Keratinocyte (primary cell): ENCODE measurements at regions not wholly inside any gene's neighbourhood (a gene's known extent, or its start where the extent isn't known, plus 50 kb on each side); places are given as distances from the start of the nearest gene placed in this dataset.

ENCODE experiments used
- DNase-seq: peaks from one replicate; pipeline ENCODE4 v3.0.0-alpha.2; 2011; ENCODE audit warnings: low read depth, missing footprints, low spot score
- FAIRE-seq: peaks from 2 replicates; lab custom pipeline; 2011; peaks lifted over from hg19 to GRCh38; lab: Jason Lieb, UNC
- H2AFZ ChIP-seq: 2 replicates; pipeline ENCODE4 v1.6.0; 2012; ENCODE audit warnings: low read length, control low read depth, inconsistent platforms; ENCODE audit not compliant: control insufficient read depth
- H3K27ac ChIP-seq: 2 replicates; pipeline ENCODE4 v1.5.1; 2011; ENCODE audit warnings: low read length; ENCODE audit not compliant: control insufficient read depth, insufficient read depth
- H3K27me3 ChIP-seq: 3 replicates; pipeline ENCODE4 v1.6.0; 2011; ENCODE audit warnings: low read length; ENCODE audit not compliant: control insufficient read depth, insufficient read depth; ENCODE audit errors: extremely low read depth
- H3K36me3 ChIP-seq, 2 experiments: 2 replicates in 1 of 2; 3 replicates in 1 of 2; pipeline ENCODE4 v1.5.1; 2011; ENCODE audit warnings: low read length in 2 of 2, mild to moderate bottlenecking in 1 of 2; ENCODE audit not compliant: control insufficient read depth in 2 of 2, insufficient read depth in 2 of 2; ENCODE audit errors: extremely low read depth in 1 of 2
- H3K4me1 ChIP-seq: 3 replicates; pipeline ENCODE4 v1.5.1; 2011; ENCODE audit warnings: low read length; ENCODE audit not compliant: control insufficient read depth, insufficient read depth; ENCODE audit errors: extremely low read depth
- H3K4me2 ChIP-seq: 3 replicates; pipeline ENCODE4 v1.6.0; 2011; ENCODE audit warnings: low read depth, low read length; ENCODE audit not compliant: control insufficient read depth, insufficient read depth; ENCODE audit errors: extremely low read depth
- H3K4me3 ChIP-seq, 3 experiments: fragments of 200-600 bp in 1 of 3; sonication (generic) in 1 of 3; 2 replicates in 2 of 3; 3 replicates in 1 of 3; pipeline ENCODE4 v1.5.1; 2011 to 2016; ENCODE audit warnings: low read length in 3 of 3, mild to moderate bottlenecking in 3 of 3, control low read depth in 2 of 3, inconsistent platforms in 1 of 3, low read depth in 1 of 3, mixed read lengths in 1 of 3, mixed run types in 1 of 3, moderate library complexity in 1 of 3; ENCODE audit not compliant: control insufficient read depth in 2 of 3, insufficient read depth in 2 of 3; ENCODE audit errors: extremely low read depth in 1 of 3
- H3K79me2 ChIP-seq: 2 replicates; pipeline ENCODE4 v1.6.0; 2012; ENCODE audit warnings: low read length; ENCODE audit not compliant: control insufficient read depth, insufficient read depth
- H3K9ac ChIP-seq: 3 replicates; pipeline ENCODE4 v1.6.0; 2011; ENCODE audit warnings: low read length; ENCODE audit not compliant: control insufficient read depth, insufficient read depth; ENCODE audit errors: extremely low read depth
- H3K9me1 ChIP-seq: 3 replicates; pipeline ENCODE4 v1.6.0; 2011; ENCODE audit warnings: low read length; ENCODE audit not compliant: control insufficient read depth, insufficient read depth; ENCODE audit errors: extremely low read depth
- H3K9me3 ChIP-seq: 2 replicates; pipeline ENCODE4 v1.5.1; 2012; ENCODE audit warnings: low read depth, low read length; ENCODE audit not compliant: control insufficient read depth
- H4K20me1 ChIP-seq: 3 replicates; pipeline ENCODE4 v1.6.0; 2011; ENCODE audit warnings: low read length; ENCODE audit not compliant: control insufficient read depth, insufficient read depth; ENCODE audit errors: extremely low read depth
- CTCF ChIP-seq, 3 experiments: IDR thresholded peaks in 1 of 3; conservative IDR thresholded peaks in 1 of 3; optimal IDR thresholded peaks in 1 of 3; 2 replicates in 2 of 3; 3 replicates in 1 of 3; pipeline versions ENCODE3 to v1.5.1; 2011; ENCODE audit warnings: low read length in 3 of 3, mild to moderate bottlenecking in 3 of 3, moderate library complexity in 2 of 3, control low read depth in 1 of 3, inconsistent platforms in 1 of 3; ENCODE audit not compliant: insufficient read depth in 2 of 3; ENCODE audit errors: extremely low read depth in 1 of 3
- EZH2 ChIP-seq: IDR thresholded peaks from one replicate; pipeline ENCODE4 v1.6.1; 2012; ENCODE audit warnings: inconsistent platforms, mild to moderate bottlenecking, low read length, moderate library complexity
- dilution Hi-C: fragments of 300-500 bp; cut with MboI; formaldehyde crosslinking; loops from one replicate; pipeline ENCODE4 v1.7.0; 2020; ENCODE audit warnings: low sequenced_read_pairs; ENCODE audit not compliant: extremely low pct_ligation_motif_present

- Histone ChIP-seq H3K4me1 (no peaks in the 10 kb centered on the region), H3K36me3 (no peaks in the 10 kb centered on the region), H3K27ac (no peak overlapping the region), H4K20me1 (no peaks in the 10 kb centered on the region), H3K4me3 (no peak overlapping the region), H3K9me1 (no peaks in the 10 kb centered on the region), H3K27me3 (no peaks in the 10 kb centered on the region), H3K79me2 (no peaks in the 10 kb centered on the region), H3K9me3 (peaks cover 4% of the 10 kb centered on the region), H3K9ac (no peak overlapping the region), H3K4me2 (no peak overlapping the region), H2AFZ (no peak overlapping the region)
- TF ChIP-seq EZH2: no peak
- no peak for TF ChIP-seq CTCF (optimal IDR thresholded peaks at IDR 0.05 in 1 of 3, IDR thresholded peaks at IDR 0.05 in 1 of 3, conservative IDR thresholded peaks at IDR 0.05 in 1 of 3; ENCODE audit: extremely low read depth in 1 of 3, insufficient read depth in 2 of 3, low read length in 3 of 3)
- no peak for FAIRE-seq
- dilution Hi-C loops: no loop called here
- no peak for DNase-seq
These were observed 426.3 kb downstream of the AACS start for GRCh38 chr12:125491553-125491952.

- Histone ChIP-seq H3K79me2 (no peaks in the 10 kb centered on the region), H3K9ac (no peak overlapping the region), H3K36me3 (no peaks in the 10 kb centered on the region), H3K9me1 (no peaks in the 10 kb centered on the region), H3K4me1 (no peaks in the 10 kb centered on the region), H3K9me3 (peaks cover 4% of the 10 kb centered on the region), H4K20me1 (no peaks in the 10 kb centered on the region), H3K4me2 (no peak overlapping the region), H3K27ac (no peak overlapping the region), H2AFZ (no peak overlapping the region), H3K4me3 (no peak overlapping the region), H3K27me3 (no peaks in the 10 kb centered on the region)
- FAIRE-seq: no peak
- dilution Hi-C loops: no loop called here
- no peak for DNase-seq
- TF ChIP-seq CTCF (optimal IDR thresholded peaks at IDR 0.05 in 1 of 3, IDR thresholded peaks at IDR 0.05 in 1 of 3, conservative IDR thresholded peaks at IDR 0.05 in 1 of 3; ENCODE audit: extremely low read depth in 1 of 3, insufficient read depth in 2 of 3, low read length in 3 of 3) (no peak), EZH2 (no peak)
These were observed 427.4 kb downstream of the AACS start for GRCh38 chr12:125492354-125493270.
